ENCODE measurements at regions not wholly inside any gene's neighbourhood (a gene's known extent, or its start where the extent isn't known, plus 50 kb on each side); places are given as distances from the start of the nearest gene placed in this dataset.

DNA sequence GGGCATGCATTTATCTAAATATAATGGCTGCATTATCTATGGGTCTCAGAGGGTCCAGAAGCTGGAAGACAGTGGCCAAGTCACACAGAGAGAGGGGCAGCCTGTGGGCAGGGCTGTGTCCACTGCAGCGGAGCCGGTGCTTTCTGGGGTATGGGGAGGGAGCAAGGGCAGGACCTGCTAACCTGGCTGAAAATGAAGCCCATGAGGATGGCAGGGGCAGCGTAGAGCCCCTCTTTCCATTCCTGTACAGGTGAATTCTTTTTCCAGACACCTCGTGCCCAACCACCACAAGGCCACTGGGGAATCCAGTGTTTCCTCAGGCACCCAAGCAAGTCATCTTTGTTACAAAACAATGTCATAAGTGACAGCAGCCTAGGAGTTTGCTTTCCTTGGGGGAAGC, 305.9 kb upstream of the IRX4 start:
- Histone ChIP-seq H3K9me3 (ENCODE audit: control insufficient read depth in 1 of 2, insufficient read depth in 1 of 2, low read depth in 1 of 2, low read length in 2 of 2) (no peaks in the 10 kb centered on the region), H3K4me1 (ENCODE audit: control insufficient read depth in 1 of 2, insufficient read depth in 2 of 2, low read length in 2 of 2) (no peaks in the 10 kb centered on the region), H3K36me3 (ENCODE audit: control insufficient read depth in 1 of 2, insufficient read depth in 2 of 2, low read length in 2 of 2) (no peaks in the 10 kb centered on the region), H3K9me2 (ENCODE audit: insufficient read depth) (no peaks in the 10 kb centered on the region), H3K9ac (ENCODE audit: low read length) (no peak overlapping the region), H2AFZ (ENCODE audit: low read depth, low read length, poor library complexity, severe bottlenecking) (no peak overlapping the region), H3K4me3 (replicated peaks in 1 of 2; ENCODE audit: low read depth in 1 of 2, low read length in 2 of 2) (no peak overlapping the region), H3K79me2 (ENCODE audit: insufficient read depth, low read length) (no peaks in the 10 kb centered on the region), H3K27ac (ENCODE audit: low read depth, low read length) (no peak overlapping the region), H4K20me1 (ENCODE audit: insufficient read depth) (no peaks in the 10 kb centered on the region), H3K27me3 (ENCODE audit: insufficient read depth, low read length) (peaks cover 25% of the 10 kb centered on the region), H3K4me2 (ENCODE audit: low read length) (no peak overlapping the region)
- intact Hi-C loops (cut with micrococcal nuclease), result no loop called here
- ChIA-PET POLR2A (no interaction called here), CTCF (no interaction called here), RAD21 (ENCODE audit: low non-redundant PET in 1 of 2, low total read pairs in 2 of 2, uncharacterized antibody in 2 of 2, unreplicated experiment in 2 of 2) (no interaction called here)
- DNase-seq (ENCODE audit: low read depth, low spot score), result no peak
- TF ChIP-seq JUND (IDR thresholded peaks at IDR 0.05), result no peak
- TF ChIP-seq EZH2phosphoT487 (IDR thresholded peaks at IDR 0.05; ENCODE audit: borderline replicate concordance), result no peak
- no peak for TF ChIP-seq POLR2AphosphoS5 (IDR thresholded peaks at IDR 0.05; ENCODE audit: low read depth, low read length)
- TF ChIP-seq, protein P1, sequence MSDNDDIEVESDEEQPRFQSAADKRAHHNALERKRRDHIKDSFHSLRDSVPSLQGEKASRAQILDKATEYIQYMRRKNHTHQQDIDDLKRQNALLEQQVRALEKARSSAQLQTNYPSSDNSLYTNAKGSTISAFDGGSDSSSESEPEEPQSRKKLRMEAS (IDR thresholded peaks at IDR 0.05), result no peak
- TF ChIP-seq FOSL1 (IDR thresholded peaks at IDR 0.05; ENCODE audit: low read depth), result no peak
- TF ChIP-seq RAD21 (IDR thresholded peaks at IDR 0.05; ENCODE audit: low read depth), result no peak
- no peak for TF ChIP-seq ZFX (IDR thresholded peaks at IDR 0.05)
- BruUV-seq (replicated peaks), result no TSS peak
- ATAC-seq, result no peak

DNA sequence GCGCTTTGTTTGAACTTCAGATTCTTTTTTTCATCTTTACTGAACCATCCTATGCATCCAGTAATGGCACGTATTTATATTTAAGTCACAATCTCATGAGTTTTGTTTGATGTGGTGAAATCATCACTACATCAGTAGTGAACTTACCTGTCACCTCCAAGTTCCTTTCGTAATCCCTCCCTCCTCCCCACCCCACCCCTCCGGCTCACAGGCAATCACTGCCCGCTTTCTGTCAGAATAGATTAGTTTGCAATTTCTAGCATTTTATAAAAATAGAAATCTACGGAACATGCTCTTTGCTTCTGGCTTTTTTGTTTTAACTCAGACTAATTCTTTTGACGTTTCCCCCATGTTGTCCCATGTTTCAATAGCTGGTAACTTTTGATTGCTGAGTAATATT, 305.4 kb upstream of the IRX4 start:
- no peak for ATAC-seq
- BruUV-seq (replicated peaks), result no TSS peak
- CTCF ChIA-PET, result no interaction called here

More for the DNA sequence above, 305.4 kb upstream of the IRX4 start:
- Histone ChIP-seq H4K20me1 (ENCODE audit: insufficient read depth) (no peaks in the 10 kb centered on the region), H3K4me2 (ENCODE audit: low read length) (no peak overlapping the region), H3K9me3 (ENCODE audit: control insufficient read depth in 1 of 2, insufficient read depth in 1 of 2, low read depth in 1 of 2, low read length in 2 of 2) (no peaks in the 10 kb centered on the region), H3K4me1 (ENCODE audit: control insufficient read depth in 1 of 2, insufficient read depth in 2 of 2, low read length in 2 of 2) (no peaks in the 10 kb centered on the region), H3K27ac (ENCODE audit: low read depth, low read length) (no peak overlapping the region), H3K4me3 (replicated peaks in 1 of 2; ENCODE audit: low read depth in 1 of 2, low read length in 2 of 2) (no peak overlapping the region), H3K36me3 (ENCODE audit: control insufficient read depth in 1 of 2, insufficient read depth in 2 of 2, low read length in 2 of 2) (no peaks in the 10 kb centered on the region), H3K9ac (ENCODE audit: low read length) (no peak overlapping the region), H2AFZ (ENCODE audit: low read depth, low read length, poor library complexity, severe bottlenecking) (no peak overlapping the region), H3K27me3 (ENCODE audit: insufficient read depth, low read length) (peaks cover 22% of the 10 kb centered on the region), H3K79me2 (ENCODE audit: insufficient read depth, low read length) (no peaks in the 10 kb centered on the region), H3K9me2 (ENCODE audit: insufficient read depth) (no peaks in the 10 kb centered on the region)
- intact Hi-C loops (cut with micrococcal nuclease), result no loop called here
- no peak for DNase-seq (ENCODE audit: low read depth, low spot score)
- TF ChIP-seq TCF7L2 (IDR thresholded peaks at IDR 0.05; ENCODE audit: borderline replicate concordance, extremely low read depth, insufficient read depth, insufficient read length) (no peak), ELF1 (IDR thresholded peaks at IDR 0.05; ENCODE audit: borderline replicate concordance, low read depth) (no peak), ZFX (IDR thresholded peaks at IDR 0.05) (no peak), POLR2A (IDR thresholded peaks at IDR 0.05; ENCODE audit: borderline replicate concordance, extremely low read depth, insufficient read depth, insufficient read length) (no peak), EGR1 (IDR thresholded peaks at IDR 0.05; ENCODE audit: low read depth) (no peak), CBX3 (IDR thresholded peaks at IDR 0.05; ENCODE audit: low read depth) (no peak), FOSL1 (IDR thresholded peaks at IDR 0.05; ENCODE audit: low read depth) (no peak), EZH2phosphoT487 (IDR thresholded peaks at IDR 0.05; ENCODE audit: borderline replicate concordance) (no peak), YY1 (IDR thresholded peaks at IDR 0.05; ENCODE audit: extremely low read depth, insufficient replicate concordance, low read depth, low read length) (no peak), SRF (IDR thresholded peaks at IDR 0.05; ENCODE audit: low read depth) (no peak), SIN3A (IDR thresholded peaks at IDR 0.05; ENCODE audit: low read depth) (no peak), ZNF274 (IDR thresholded peaks at IDR 0.05; ENCODE audit: low read depth, low read length) (no peak), POLR2AphosphoS5 (IDR thresholded peaks at IDR 0.05; ENCODE audit: low read depth, low read length) (no peak), SP1 (IDR thresholded peaks at IDR 0.05; ENCODE audit: low read depth) (no peak), JUND (IDR thresholded peaks at IDR 0.05) (no peak)
- TF ChIP-seq, protein P2, sequence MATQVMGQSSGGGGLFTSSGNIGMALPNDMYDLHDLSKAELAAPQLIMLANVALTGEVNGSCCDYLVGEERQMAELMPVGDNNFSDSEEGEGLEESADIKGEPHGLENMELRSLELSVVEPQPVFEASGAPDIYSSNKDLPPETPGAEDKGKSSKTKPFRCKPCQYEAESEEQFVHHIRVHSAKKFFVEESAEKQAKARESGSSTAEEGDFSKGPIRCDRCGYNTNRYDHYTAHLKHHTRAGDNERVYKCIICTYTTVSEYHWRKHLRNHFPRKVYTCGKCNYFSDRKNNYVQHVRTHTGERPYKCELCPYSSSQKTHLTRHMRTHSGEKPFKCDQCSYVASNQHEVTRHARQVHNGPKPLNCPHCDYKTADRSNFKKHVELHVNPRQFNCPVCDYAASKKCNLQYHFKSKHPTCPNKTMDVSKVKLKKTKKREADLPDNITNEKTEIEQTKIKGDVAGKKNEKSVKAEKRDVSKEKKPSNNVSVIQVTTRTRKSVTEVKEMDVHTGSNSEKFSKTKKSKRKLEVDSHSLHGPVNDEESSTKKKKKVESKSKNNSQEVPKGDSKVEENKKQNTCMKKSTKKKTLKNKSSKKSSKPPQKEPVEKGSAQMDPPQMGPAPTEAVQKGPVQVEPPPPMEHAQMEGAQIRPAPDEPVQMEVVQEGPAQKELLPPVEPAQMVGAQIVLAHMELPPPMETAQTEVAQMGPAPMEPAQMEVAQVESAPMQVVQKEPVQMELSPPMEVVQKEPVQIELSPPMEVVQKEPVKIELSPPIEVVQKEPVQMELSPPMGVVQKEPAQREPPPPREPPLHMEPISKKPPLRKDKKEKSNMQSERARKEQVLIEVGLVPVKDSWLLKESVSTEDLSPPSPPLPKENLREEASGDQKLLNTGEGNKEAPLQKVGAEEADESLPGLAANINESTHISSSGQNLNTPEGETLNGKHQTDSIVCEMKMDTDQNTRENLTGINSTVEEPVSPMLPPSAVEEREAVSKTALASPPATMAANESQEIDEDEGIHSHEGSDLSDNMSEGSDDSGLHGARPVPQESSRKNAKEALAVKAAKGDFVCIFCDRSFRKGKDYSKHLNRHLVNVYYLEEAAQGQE (IDR thresholded peaks at IDR 0.05; ENCODE audit: low read depth), result no peak
- TF ChIP-seq, protein P1 (IDR thresholded peaks at IDR 0.05), result no peak
- TF ChIP-seq, protein P3, sequence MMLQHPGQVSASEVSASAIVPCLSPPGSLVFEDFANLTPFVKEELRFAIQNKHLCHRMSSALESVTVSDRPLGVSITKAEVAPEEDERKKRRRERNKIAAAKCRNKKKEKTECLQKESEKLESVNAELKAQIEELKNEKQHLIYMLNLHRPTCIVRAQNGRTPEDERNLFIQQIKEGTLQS (IDR thresholded peaks at IDR 0.05), result no peak
- ChIA-PET RAD21 (ENCODE audit: low non-redundant PET in 1 of 2, low total read pairs in 2 of 2, uncharacterized antibody in 2 of 2, unreplicated experiment in 2 of 2) (no interaction called here), POLR2A (no interaction called here)

Data from HCT116 (cell line).